NCI-H510A treated with DMSO at 0.1 percent for 48 hours (cell line): ENCODE measurements at regions not wholly inside any gene's neighbourhood (a gene's known extent, or its start where the extent isn't known, plus 50 kb on each side); places are given as distances from the start of the nearest gene placed in this dataset.
"Not testable (repeated sequence)": the region's sequence is repeated elsewhere in the genome, so short reads cannot be mapped to it uniquely, and the experiment has no call there.

Experiments
- DNase-seq: peaks from one replicate; lab custom pipeline; 2025; lab: John Stamatoyannopoulos, UW

- DNase-seq: no peak
These were observed 50.2 kb downstream of the SMIM38 start for GRCh38 chr11:69205743-69206612.

DNA sequence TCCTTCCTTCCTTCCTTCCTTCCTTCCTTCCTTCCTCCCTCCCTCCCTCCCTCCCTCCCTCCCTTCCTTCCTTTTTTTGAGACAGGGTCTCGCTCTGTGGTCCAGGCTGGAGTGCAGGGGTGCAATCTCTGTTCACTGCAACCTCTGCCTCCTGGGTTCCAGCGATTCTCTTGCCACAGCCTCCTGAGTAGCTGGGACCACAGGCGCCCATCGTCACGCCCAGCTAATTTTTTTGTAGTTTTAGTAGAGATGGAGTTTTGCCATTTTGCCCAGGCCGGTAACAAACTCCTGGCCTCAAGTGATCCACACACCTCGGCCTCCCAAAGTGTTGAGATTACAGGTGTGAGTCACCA lies 50.9 kb downstream of the SMIM38 start:
- not testable (repeated sequence) for DNase-seq

DNA sequence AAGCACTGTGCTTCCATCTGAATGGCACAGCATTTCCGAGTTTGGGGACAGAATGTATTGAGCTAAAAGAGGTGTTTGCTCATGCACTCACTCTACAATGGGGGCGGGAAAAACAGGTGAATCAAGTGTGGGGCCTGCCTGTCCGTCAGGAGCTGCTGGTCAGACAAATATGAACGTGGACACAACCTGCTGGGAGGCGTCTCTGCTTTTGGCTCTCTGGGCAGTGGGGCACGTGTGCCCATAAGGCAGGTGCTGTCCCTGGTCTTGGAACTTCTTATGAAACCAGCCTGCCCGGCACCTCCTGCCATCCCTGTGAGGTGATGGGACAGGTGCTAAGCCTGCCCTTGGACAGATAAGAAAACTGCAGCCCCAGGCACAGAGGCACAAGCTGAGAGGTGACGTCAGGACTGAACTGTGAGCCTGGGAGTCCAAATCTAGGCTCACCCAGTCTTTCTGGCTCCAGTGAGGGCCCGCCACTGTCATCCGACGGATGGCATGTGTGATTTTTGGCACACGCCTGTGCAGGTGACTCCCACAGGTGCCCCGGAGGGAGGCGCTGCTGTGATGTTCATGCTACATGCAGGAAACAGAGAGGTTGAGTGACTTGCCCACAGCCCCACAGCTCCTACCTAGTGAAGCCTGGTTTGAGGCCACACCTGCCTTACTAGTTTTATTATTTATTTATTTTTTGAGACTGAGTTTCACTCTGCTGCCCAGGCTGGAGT lies 51.6 kb downstream of the SMIM38 start:
- DNase-seq: no peak

- DNase-seq: no peak
These were observed 52.7 kb downstream of the SMIM38 start for GRCh38 chr11:69208190-69209037.

DNA sequence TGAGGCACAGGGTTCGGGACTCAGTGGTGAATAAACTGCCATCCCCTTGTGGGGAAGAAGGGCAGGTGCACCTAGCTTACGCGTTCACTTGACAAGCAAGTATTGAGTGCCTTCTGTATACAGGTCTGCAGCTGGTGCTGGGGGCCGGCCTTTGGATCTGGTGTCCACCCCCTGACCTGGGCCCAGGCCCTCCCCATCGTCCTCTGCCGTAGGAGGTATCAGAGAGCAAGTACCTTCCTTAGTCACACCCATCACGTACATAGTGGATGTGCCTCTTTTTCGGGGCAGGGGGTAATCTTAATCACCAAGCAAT lies 53.3 kb downstream of the SMIM38 start:
- no peak for DNase-seq

GRCh38 chr11:69209421-69210309 lies 53.9 kb downstream of the SMIM38 start:
- no peak for DNase-seq

DNA sequence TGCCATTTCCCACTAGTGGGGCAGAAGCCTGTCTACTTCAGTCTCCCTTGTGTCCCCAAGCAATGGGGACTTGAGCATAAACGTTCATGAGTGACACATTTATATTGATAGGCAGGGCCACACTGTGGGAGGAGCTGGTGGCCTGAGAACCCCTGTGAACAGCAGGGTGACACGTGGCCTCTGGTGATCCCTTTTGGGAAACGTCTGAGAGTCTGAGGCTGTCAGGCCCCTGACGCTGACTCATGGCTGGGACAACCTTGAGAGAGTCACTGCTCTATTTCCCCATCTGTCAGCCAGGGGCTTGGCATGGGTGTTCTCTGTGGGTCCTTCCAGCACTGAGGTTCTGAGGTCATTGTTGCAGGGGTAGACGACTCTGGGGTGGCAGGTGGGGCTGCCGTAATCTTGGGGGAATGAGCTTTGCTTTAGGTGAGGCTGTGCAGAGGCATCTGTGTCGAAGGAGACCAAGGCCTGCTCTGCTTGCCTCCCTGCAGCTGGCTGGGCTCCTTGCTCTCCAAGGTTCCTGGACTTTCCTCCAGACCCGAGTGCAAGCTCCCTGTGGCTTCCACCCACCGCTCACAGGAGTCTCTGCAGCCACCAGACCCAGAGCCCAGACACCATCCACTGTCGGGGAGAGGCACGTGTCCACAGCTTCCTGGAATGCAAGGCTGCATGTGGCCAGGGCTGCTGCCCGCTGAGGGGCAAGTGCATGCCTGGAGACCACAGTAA lies 54.7 kb downstream of the SMIM38 start:
- DNase-seq: no peak

DNA sequence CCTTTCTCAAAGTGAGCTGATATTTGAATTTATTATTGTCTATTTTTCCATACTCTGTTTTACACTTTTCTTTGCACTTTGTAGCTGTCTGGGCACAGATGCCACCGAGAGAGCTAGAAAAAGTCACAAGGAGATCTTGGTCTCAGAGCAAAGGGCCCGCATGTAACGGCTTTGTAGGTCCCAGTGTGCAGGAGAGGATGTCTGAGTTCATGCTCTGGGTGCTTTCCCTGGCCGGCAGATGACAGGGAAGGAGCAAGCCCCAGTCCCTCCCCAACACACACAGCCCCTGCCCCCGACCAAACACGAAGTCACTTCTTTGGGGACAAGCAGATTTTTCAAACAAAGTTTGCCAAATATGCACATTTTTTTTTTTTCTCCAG lies 55.8 kb downstream of the SMIM38 start:
- no peak for DNase-seq

- no peak for DNase-seq
These were observed 56.4 kb downstream of the SMIM38 start for GRCh38 chr11:69211920-69212797.

DNA sequence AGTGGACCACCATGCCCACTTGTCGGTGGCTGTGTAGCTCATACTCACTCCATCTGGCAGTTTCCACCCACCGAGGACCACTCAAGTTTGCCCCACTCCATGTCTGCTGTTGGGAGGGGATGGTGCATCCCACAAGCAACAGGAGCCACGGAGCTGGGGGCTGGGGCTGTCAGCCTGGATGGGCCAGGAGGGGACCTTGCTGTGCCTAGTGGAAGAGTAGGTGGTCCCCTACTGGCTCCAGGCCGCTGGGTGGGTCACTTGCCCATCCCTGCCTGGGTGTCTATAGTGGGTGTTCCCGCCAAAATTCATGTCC lies 57.0 kb downstream of the SMIM38 start:
- no peak for DNase-seq

GRCh38 chr11:69213316-69213715 lies 57.6 kb downstream of the SMIM38 start:
- no peak for DNase-seq

DNA sequence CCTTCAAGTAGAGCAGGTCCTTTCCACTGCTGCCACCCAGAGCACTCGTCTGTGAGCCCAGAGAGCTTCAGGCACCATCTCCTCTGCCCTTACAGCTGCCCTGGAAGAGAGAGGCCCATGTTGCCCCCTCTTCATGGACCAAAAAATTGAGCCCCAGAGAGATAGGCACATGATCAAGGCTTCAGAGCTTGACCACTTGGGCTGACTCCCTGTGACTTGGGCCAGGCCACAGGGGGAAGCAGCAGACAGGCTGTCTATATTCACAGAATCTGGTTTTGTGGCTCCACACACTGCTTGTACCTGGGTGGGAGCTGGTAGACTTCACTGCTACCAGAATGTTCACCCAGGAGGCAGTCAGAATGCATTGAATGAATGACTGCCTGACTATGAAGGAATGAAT lies 58.2 kb downstream of the SMIM38 start:
- no peak for DNase-seq

DNA sequence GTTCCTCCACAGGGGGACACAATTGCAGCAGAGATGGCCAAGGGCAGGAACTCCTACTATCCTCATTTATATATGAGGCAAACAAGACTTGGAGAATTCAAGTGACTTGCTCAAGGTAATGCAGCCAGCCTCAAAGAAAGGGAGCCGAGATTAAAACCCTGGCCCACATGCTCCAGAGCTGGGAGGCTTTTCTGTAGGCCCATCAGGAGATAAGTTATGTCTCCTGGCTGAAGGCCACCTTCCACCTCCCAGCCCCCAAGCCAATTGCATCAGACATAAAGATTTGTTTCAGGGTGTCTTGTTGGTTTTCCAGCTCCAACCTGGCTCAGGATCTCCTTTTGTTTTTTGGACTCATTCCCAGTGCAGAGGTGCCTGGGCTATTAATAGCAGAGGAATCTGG lies 59.5 kb downstream of the SMIM38 start:
- no peak for DNase-seq

GRCh38 chr11:69215784-69216415 lies 60.2 kb downstream of the SMIM38 start:
- no peak for DNase-seq

GRCh38 chr11:69216647-69217051 lies 60.9 kb downstream of the SMIM38 start:
- DNase-seq: no peak

GRCh38 chr11:69217276-69218105 lies 61.8 kb downstream of the SMIM38 start:
- no peak for DNase-seq

DNA sequence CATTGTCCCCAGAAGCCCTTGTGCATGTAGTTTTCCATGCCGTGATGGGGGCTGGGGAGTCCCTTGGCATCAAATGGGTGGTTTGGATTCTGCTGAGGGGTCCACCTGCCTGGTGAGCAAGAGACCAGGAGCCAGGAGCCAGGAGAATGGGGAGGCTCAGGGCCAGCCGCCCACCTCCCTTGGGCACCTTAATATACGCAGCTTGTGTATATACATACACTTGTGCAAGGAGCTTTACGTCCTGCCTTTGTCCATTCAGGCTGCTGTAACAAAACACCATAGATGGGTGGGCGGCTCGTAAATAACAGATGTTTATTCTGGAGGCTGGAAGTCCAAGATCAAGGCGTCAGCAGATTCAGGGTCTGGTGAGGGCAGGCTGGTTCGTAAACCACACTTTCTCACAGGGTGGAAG lies 62.5 kb downstream of the SMIM38 start:
- DNase-seq: no peak

GRCh38 chr11:69218946-69219720 lies 63.4 kb downstream of the SMIM38 start:
- no peak for DNase-seq
